ENCODE measurements at regions not wholly inside any gene's neighbourhood (a gene's known extent, or its start where the extent isn't known, plus 50 kb on each side); places are given as distances from the start of the nearest gene placed in this dataset.

DNA sequence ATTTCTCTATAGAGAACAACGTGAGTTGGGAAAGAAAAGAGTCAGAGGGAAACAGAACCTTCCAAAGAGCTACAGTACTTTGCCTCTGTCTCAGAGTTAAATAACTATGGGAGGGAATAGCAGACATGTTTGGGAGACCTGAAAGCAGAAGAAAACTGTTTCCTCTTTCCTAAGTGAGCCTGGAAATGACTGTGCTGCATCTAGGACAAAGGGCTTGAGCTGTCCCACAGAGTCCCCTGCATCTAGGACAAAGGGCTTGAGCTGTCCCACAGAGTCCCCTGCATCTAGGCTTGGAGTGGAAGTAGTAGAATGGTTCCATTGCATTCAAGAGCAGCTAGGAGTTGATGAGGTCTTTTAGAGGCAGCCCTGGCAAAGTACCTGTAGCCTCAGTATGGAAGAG is 149.7 kb downstream of the DKK1 start:
- DNase-seq, result no peak
- intact Hi-C loops (cut with DNase I), result no loop called here
- H3K4me3 ChIP-seq, result no peak overlapping the region
- H3K27me3 ChIP-seq, result no peaks in the 10 kb centered on the region
- H3K4me1 ChIP-seq, result no peaks in the 10 kb centered on the region
- ATAC-seq, result no peak
- H3K36me3 ChIP-seq (replicated peaks in 1 of 2; ENCODE audit: insufficient read depth in 1 of 2, low read depth in 2 of 2), result no peaks in the 10 kb centered on the region
- WGBS, 2 donors, result 50 to 53% methylated on average over 1 of the region's 1 CpG
- TF ChIP-seq, protein P1, sequence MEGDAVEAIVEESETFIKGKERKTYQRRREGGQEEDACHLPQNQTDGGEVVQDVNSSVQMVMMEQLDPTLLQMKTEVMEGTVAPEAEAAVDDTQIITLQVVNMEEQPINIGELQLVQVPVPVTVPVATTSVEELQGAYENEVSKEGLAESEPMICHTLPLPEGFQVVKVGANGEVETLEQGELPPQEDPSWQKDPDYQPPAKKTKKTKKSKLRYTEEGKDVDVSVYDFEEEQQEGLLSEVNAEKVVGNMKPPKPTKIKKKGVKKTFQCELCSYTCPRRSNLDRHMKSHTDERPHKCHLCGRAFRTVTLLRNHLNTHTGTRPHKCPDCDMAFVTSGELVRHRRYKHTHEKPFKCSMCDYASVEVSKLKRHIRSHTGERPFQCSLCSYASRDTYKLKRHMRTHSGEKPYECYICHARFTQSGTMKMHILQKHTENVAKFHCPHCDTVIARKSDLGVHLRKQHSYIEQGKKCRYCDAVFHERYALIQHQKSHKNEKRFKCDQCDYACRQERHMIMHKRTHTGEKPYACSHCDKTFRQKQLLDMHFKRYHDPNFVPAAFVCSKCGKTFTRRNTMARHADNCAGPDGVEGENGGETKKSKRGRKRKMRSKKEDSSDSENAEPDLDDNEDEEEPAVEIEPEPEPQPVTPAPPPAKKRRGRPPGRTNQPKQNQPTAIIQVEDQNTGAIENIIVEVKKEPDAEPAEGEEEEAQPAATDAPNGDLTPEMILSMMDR (IDR thresholded peaks at IDR 0.05), result no peak
- H3K27ac ChIP-seq, result no peak overlapping the region
- no peaks in the 10 kb centered on the region for H3K9me3 ChIP-seq

DNA sequence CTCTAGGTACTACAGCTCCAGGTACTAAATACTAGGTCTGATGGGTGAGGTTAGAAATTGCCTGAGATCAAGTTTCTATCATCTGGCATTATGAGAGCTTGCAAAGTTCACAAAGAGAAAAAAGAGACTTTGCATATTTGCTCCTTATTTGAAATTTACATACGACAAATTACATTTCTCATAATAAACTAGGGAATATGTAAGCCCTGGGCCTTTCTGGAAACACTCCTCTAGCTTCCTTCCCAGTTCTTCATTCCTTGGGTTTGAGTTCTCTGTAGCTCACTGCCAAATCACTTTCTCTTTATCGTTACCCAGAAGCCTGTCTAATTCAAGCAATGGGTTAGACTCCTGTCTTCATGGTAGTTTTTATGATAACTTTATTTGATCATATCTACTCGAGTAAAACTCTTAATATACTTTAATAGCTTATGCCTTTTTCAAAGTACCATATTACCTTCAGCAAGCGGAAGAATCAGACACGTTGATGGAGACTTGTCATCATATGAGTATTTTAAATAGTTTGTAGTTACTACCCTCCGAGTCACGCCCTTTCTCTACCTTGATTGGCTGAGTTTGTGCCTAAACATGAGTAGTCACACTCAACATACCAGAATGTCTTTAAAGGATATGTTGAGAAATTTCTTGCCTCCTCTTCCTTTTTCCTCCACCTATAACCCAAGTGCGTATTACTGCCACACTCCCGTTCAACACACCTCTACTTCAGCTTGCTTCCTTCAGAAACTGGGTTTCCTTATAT is 150.5 kb downstream of the DKK1 start:
- Histone ChIP-seq H3K9me3 (no peaks in the 10 kb centered on the region), H3K36me3 (replicated peaks in 1 of 2; ENCODE audit: insufficient read depth in 1 of 2, low read depth in 2 of 2) (no peaks in the 10 kb centered on the region), H3K27me3 (no peaks in the 10 kb centered on the region), H3K27ac (no peak overlapping the region), H3K4me1 (no peaks in the 10 kb centered on the region), H3K4me3 (no peak overlapping the region)
- intact Hi-C loops (cut with DNase I), result no loop called here
- DNase-seq (no peak), ATAC-seq (no peak)
- 81 to 83% methylated on average over 9 of the region's 9 CpGs for WGBS, 2 donors
- TF ChIP-seq, protein P1 (IDR thresholded peaks at IDR 0.05), result no peak
- no peak for TF ChIP-seq POLR2A (IDR thresholded peaks at IDR 0.05)

DNA sequence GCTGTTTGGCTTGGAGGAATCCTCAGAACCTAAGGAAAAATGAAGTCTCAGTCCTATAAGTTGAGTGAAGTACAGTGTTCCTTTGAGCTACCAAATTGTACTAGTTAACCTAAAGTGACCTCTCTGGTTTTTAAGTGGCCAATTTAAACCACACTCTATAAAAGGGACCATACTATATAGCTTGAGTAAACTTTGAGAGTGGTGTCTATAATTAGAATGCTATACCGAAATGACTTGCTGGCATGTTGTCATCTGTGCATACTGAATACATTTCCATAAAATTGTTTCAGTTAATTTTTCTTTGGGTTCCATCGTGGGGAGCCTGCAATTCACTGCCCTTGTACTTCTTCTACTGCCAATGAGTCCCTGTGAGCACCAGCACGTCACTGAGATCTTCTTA is 151.1 kb downstream of the DKK1 start:
- Histone ChIP-seq H3K4me1 (no peaks in the 10 kb centered on the region), H3K27me3 (no peaks in the 10 kb centered on the region), H3K4me3 (no peak overlapping the region), H3K9me3 (no peaks in the 10 kb centered on the region), H3K36me3 (replicated peaks in 1 of 2; ENCODE audit: insufficient read depth in 1 of 2, low read depth in 2 of 2) (no peaks in the 10 kb centered on the region), H3K27ac (no peak overlapping the region)
- WGBS, 2 donors, result 62 to 65% methylated on average over 3 of the region's 3 CpGs
- TF ChIP-seq, protein P1 (IDR thresholded peaks at IDR 0.05), result no peak
- TF ChIP-seq POLR2A (IDR thresholded peaks at IDR 0.05), result no peak
- DNase-seq, result no peak
- no peak for ATAC-seq
- intact Hi-C loops (cut with DNase I), result no loop called here

DNA sequence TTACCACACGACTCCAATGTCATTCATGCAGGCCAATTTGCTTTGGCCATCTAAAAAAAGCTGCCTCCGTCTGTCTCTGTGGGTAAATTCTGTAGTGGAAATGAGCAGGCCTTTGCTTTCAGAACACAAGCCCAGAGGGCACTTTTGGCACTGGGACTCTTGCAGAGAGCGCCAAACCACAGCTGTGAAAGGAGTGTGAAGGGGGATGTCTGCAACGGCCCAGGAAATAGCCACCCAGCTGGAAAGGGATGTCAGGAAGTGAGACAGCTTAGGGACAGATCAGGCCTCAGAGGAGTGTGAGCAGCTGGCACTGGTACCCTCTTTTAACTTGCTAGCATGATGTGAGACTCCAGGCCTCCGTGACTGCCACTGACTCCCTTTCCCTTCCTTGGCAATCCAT is 152.4 kb downstream of the DKK1 start:
- DNase-seq, result no peak
- Histone ChIP-seq H3K4me1 (no peaks in the 10 kb centered on the region), H3K27ac (no peak overlapping the region), H3K27me3 (no peaks in the 10 kb centered on the region), H3K9me3 (no peaks in the 10 kb centered on the region), H3K36me3 (replicated peaks in 1 of 2; ENCODE audit: insufficient read depth in 1 of 2, low read depth in 2 of 2) (no peaks in the 10 kb centered on the region), H3K4me3 (no peak overlapping the region)
- 55 to 66% methylated on average over 2 to 5 of the region's 5 CpGs for WGBS, 2 donors
- TF ChIP-seq, protein P1 (IDR thresholded peaks at IDR 0.05), result no peak
- intact Hi-C loops (cut with DNase I), result no loop called here
- no peak for ATAC-seq
